ENCODE measurements at regions not wholly inside any gene's neighbourhood (a gene's known extent, or its start where the extent isn't known, plus 50 kb on each side); places are given as distances from the start of the nearest gene placed in this dataset.

DNA sequence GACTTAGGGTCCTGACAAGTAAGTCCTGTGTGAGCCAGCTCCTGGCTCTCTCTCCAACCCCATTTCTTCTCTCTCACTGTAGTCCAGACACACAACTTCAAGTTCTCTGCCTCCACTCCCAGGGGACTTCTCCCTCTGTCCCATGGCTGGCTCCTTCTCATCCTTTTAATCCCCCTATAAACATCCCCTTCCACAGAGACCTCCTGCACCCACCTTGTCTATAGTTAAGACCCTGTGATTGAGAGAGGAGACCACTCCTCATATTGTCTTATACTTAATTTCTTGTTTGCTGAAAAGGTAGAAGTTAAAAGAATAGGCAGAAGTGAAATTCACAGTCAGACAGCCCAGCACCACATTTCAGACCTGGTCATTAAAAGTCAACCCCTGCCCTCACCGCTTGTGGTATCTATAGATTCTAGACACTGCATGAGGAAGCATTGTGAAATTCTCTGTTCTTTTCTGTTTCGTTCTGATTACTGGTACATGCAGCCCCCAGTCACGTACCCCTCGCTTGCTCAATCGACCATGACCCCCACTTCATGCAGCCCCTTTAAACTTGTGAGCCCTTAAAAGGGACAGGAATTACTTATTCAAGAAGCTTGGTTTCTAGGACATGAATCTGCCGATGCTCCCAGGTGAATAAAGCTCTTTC is 125.6 kb upstream of the FRMD4A start:
- WGBS, 2 donors = 73 to 83% methylated on average over 6 of the region's 6 CpGs
- peaks cover 12% of the 10 kb centered on the region for H3K4me1 ChIP-seq
- no peaks in the 10 kb centered on the region for H3K9me3 ChIP-seq
- H3K36me3 ChIP-seq (replicated peaks in 1 of 2; ENCODE audit: insufficient read depth in 1 of 2, low read depth in 2 of 2) = no peaks in the 10 kb centered on the region
- TF ChIP-seq POLR2A (IDR thresholded peaks at IDR 0.05) = no peak
- TF ChIP-seq, protein P1, sequence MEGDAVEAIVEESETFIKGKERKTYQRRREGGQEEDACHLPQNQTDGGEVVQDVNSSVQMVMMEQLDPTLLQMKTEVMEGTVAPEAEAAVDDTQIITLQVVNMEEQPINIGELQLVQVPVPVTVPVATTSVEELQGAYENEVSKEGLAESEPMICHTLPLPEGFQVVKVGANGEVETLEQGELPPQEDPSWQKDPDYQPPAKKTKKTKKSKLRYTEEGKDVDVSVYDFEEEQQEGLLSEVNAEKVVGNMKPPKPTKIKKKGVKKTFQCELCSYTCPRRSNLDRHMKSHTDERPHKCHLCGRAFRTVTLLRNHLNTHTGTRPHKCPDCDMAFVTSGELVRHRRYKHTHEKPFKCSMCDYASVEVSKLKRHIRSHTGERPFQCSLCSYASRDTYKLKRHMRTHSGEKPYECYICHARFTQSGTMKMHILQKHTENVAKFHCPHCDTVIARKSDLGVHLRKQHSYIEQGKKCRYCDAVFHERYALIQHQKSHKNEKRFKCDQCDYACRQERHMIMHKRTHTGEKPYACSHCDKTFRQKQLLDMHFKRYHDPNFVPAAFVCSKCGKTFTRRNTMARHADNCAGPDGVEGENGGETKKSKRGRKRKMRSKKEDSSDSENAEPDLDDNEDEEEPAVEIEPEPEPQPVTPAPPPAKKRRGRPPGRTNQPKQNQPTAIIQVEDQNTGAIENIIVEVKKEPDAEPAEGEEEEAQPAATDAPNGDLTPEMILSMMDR (IDR thresholded peaks at IDR 0.05) = no peak
- intact Hi-C loops (cut with DNase I) = no loop called here
- no peak overlapping the region for H3K27ac ChIP-seq
- DNase-seq (no peak), ATAC-seq (no peak)
- no peak overlapping the region for H3K4me3 ChIP-seq
- no peaks in the 10 kb centered on the region for H3K27me3 ChIP-seq

DNA sequence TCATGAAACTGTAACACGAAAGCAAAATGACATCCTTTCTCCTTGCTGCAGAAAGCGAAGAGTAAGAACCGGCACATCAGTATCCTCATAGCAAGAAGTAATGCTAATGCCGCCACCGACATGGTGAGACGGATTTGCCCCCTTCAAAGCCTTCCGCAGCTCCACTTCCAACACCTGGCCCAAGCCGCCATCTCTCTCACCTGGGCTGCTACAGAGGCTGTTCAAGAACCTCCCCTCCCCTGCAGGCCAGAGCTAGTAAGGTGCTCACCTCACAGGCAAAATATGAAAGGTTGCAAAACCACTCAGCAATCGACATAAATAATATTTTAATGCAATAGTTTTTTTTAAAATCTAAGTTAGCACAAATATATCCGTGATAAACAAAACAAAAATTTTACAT is 123.9 kb upstream of the FRMD4A start:
- peaks cover 21% of the 10 kb centered on the region for H3K4me1 ChIP-seq
- no peak for DNase-seq
- H3K36me3 ChIP-seq (replicated peaks in 1 of 2; ENCODE audit: insufficient read depth in 1 of 2, low read depth in 2 of 2) = no peaks in the 10 kb centered on the region
- intact Hi-C loops (cut with DNase I) = no loop called here
- H3K9me3 ChIP-seq = no peaks in the 10 kb centered on the region
- ATAC-seq = no peak
- TF ChIP-seq, protein P1 (IDR thresholded peaks at IDR 0.05) = no peak
- TF ChIP-seq POLR2A (IDR thresholded peaks at IDR 0.05) = no peak
- H3K4me3 ChIP-seq = no peak overlapping the region
- no peak overlapping the region for H3K27ac ChIP-seq
- no peaks in the 10 kb centered on the region for H3K27me3 ChIP-seq
- 92 to 93% methylated on average over 10 of the region's 10 CpGs for WGBS, 2 donors

DNA sequence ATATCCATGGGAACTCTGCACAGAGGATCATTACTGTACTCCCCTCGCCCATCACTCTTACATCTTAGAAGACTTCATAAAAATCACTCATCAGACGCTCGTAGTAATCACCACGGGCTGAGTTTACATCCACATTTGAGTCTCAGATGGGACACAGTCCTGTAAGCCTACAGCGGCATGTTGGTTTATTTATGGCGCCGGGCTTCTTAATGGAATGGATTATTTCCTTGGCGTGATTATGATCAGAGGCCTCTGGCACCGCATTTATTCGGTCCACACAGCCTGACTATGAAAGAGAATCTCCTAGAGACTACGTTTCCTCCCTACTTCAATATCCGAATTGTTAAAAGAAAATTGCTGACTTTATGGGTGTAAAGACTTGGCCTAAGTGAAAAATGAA is 123.5 kb upstream of the FRMD4A start:
- WGBS, 2 donors = 95 to 96% methylated on average over 12 of the region's 12 CpGs
- no peak overlapping the region for H3K27ac ChIP-seq
- H3K9me3 ChIP-seq = no peaks in the 10 kb centered on the region
- no peak for ATAC-seq
- H3K27me3 ChIP-seq = no peaks in the 10 kb centered on the region
- H3K4me3 ChIP-seq = no peak overlapping the region
- DNase-seq = no peak
- peaks cover 20% of the 10 kb centered on the region for H3K4me1 ChIP-seq
- no peaks in the 10 kb centered on the region for H3K36me3 ChIP-seq (replicated peaks in 1 of 2; ENCODE audit: insufficient read depth in 1 of 2, low read depth in 2 of 2)
- intact Hi-C loops (cut with DNase I) = no loop called here
- TF ChIP-seq POLR2A (IDR thresholded peaks at IDR 0.05) = no peak
- TF ChIP-seq, protein P1 (IDR thresholded peaks at IDR 0.05) = no peak

DNA sequence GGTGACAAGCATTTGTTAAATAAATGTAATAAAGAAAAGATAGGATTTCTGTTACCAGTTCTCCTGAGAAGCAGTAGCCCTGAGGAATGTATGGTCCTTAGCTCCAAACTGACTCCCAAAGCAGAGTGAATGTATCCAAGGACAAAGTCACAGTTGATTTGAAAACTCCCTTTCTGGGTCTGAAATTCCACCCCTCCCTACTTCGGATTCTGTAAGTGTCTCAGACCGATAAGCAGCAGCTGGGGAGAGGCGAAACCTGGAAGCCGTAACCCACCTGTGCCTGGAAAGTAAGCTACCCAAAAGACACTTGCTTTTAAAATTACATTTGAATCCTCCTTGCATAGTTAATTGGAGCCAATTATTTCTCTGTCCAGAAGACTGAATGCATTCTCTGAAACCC is 122.9 kb upstream of the FRMD4A start:
- DNase-seq (peak in 1 of 4 donors; percentile 26), ATAC-seq (peak; percentile 54)
- TF ChIP-seq, protein P1 (IDR thresholded peaks at IDR 0.05) = no peak
- TF ChIP-seq POLR2A (IDR thresholded peaks at IDR 0.05) = no peak
- no peak overlapping the region for H3K4me3 ChIP-seq
- H3K27ac ChIP-seq = peak overlapping the region in 3 of 4 donors; percentile 46 to 63 (median 47)
- WGBS, 2 donors = 24 to 39% methylated on average over 4 of the region's 4 CpGs
- no peaks in the 10 kb centered on the region for H3K27me3 ChIP-seq
- no peaks in the 10 kb centered on the region for H3K36me3 ChIP-seq (replicated peaks in 1 of 2; ENCODE audit: insufficient read depth in 1 of 2, low read depth in 2 of 2)
- peaks cover 23% of the 10 kb centered on the region for H3K4me1 ChIP-seq
- H3K9me3 ChIP-seq = no peaks in the 10 kb centered on the region
- intact Hi-C loops (cut with DNase I) = no loop called here

DNA sequence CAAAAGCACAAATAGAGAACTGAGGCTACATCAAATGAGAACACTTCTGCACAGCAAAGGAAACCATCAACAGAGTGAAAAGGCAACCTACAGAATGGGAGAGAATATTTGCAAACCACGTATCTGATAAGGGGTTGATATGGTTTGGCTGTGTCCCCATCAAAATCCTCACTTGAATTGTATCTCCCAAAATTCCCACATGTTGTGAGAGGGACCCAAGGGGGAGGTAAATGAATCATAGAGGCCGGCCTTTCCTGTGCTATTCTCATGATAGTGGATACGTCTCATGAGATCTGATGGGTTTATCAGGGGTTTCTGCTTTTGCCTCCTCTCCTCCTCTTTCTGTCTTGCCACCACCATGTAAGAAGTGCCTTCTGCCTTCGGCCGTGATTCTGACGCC is 120.6 kb upstream of the FRMD4A start:
- Histone ChIP-seq H3K36me3 (replicated peaks in 1 of 2; ENCODE audit: insufficient read depth in 1 of 2, low read depth in 2 of 2) (no peaks in the 10 kb centered on the region), H3K27me3 (no peaks in the 10 kb centered on the region), H3K4me3 (no peak overlapping the region), H3K27ac (no peak overlapping the region), H3K4me1 (peaks cover 42% of the 10 kb centered on the region), H3K9me3 (no peaks in the 10 kb centered on the region)
- TF ChIP-seq POLR2A (IDR thresholded peaks at IDR 0.05) = no peak
- TF ChIP-seq, protein P1 (IDR thresholded peaks at IDR 0.05) = no peak
- WGBS, 2 donors = 70 to 86% methylated on average over 6 of the region's 6 CpGs
- no peak for DNase-seq
- intact Hi-C loops (cut with DNase I) = no loop called here
- ATAC-seq = no peak

Data from body of pancreas (tissue), 4 donors.